KBM-7 (cell line): ENCODE measurements at regions not wholly inside any gene's neighbourhood (a gene's known extent, or its start where the extent isn't known, plus 50 kb on each side); places are given as distances from the start of the nearest gene placed in this dataset.
A peak's percentile ranks its signal among the peaks of the same experiment; 100 is the strongest.

ENCODE experiments used
- DNase-seq: peaks from one replicate; pipeline ENCODE4 v3.0.0-alpha.2; 2015
- in situ Hi-C: fragments of 300-500 bp; cut with MboI; formaldehyde crosslinking; loops from 2 replicates; pipeline ENCODE4 v1.14.3; 2020; ENCODE audit warnings: low sequenced_read_pairs, low pct_unique_long_range_greater_than_20kb, mixed read lengths

GRCh38 chr11:112499153-112499880 is 238.7 kb upstream of the PLET1 start:
- no peak for DNase-seq
- in situ Hi-C loops = no loop called here

- in situ Hi-C loops = no loop called here
- DNase-seq = no peak
Observed at GRCh38 chr11:112499881-112500204, 239.2 kb upstream of the PLET1 start.

GRCh38 chr11:112503410-112503809 is 242.8 kb upstream of the PLET1 start:
- in situ Hi-C loops = no loop called here
- no peak for DNase-seq

- no peak for DNase-seq
- in situ Hi-C loops = no loop called here
Observed at GRCh38 chr11:112504056-112504455, 243.4 kb upstream of the PLET1 start.

GRCh38 chr11:112506852-112507251 is 246.2 kb upstream of the PLET1 start:
- no peak for DNase-seq
- in situ Hi-C loops = no loop called here

- no peak for DNase-seq
- in situ Hi-C loops = no loop called here
Observed at GRCh38 chr11:112507281-112507680, 246.6 kb upstream of the PLET1 start.

- in situ Hi-C loops = no loop called here
- no peak for DNase-seq
Observed at GRCh38 chr11:112508750-112509149, 248.1 kb upstream of the PLET1 start.

- in situ Hi-C loops = no loop called here
- DNase-seq = peak; percentile 1
Observed at GRCh38 chr11:112509300-112509699, 248.6 kb upstream of the PLET1 start.

- in situ Hi-C loops = no loop called here
- DNase-seq = no peak
Observed at GRCh38 chr11:112511271-112511670, 250.6 kb upstream of the PLET1 start.

- in situ Hi-C loops = no loop called here
- no peak for DNase-seq
Observed at GRCh38 chr11:112511911-112512310, 251.3 kb upstream of the PLET1 start.

- no peak for DNase-seq
- in situ Hi-C loops = no loop called here
Observed at GRCh38 chr11:112513417-112513816, 252.8 kb upstream of the PLET1 start.

GRCh38 chr11:112514011-112514740 is 253.5 kb upstream of the PLET1 start:
- in situ Hi-C loops = no loop called here
- DNase-seq = no peak

GRCh38 chr11:112516261-112516660 is 255.6 kb upstream of the PLET1 start:
- in situ Hi-C loops = no loop called here
- no peak for DNase-seq

GRCh38 chr11:112516755-112517154 is 256.1 kb upstream of the PLET1 start:
- in situ Hi-C loops = no loop called here
- no peak for DNase-seq

- in situ Hi-C loops = no loop called here
Observed at GRCh38 chr11:112518371-112518770, 257.7 kb upstream of the PLET1 start.

GRCh38 chr11:112519751-112520150 is 259.1 kb upstream of the PLET1 start:
- in situ Hi-C loops = no loop called here

More at GRCh38 chr11:112518371-112518770, 257.7 kb upstream of the PLET1 start:
- no peak for DNase-seq

GRCh38 chr11:112520354-112520753 is 259.7 kb upstream of the PLET1 start:
- in situ Hi-C loops = no loop called here
- DNase-seq = no peak

More at GRCh38 chr11:112519751-112520150, 259.1 kb upstream of the PLET1 start:
- no peak for DNase-seq

- in situ Hi-C loops = no loop called here
- DNase-seq = no peak
Observed at GRCh38 chr11:112522536-112522935, 261.9 kb upstream of the PLET1 start.

- in situ Hi-C loops = no loop called here
Observed at GRCh38 chr11:112523031-112523430, 262.4 kb upstream of the PLET1 start.

GRCh38 chr11:112523477-112523876 is 262.8 kb upstream of the PLET1 start:
- DNase-seq = no peak
- in situ Hi-C loops = no loop called here

More at GRCh38 chr11:112523031-112523430, 262.4 kb upstream of the PLET1 start:
- DNase-seq = no peak

GRCh38 chr11:112523951-112524350 is 263.3 kb upstream of the PLET1 start:
- in situ Hi-C loops = no loop called here
- DNase-seq = no peak
